K562 (cell line): ENCODE measurements at regions not wholly inside any gene's neighbourhood (a gene's known extent, or its start where the extent isn't known, plus 50 kb on each side); places are given as distances from the start of the nearest gene placed in this dataset.

Experiments used
- ATAC-seq: fragments of 200-7000 bp; cut with Tn5 transposase; 3 replicates; pipeline ENCODE4 v1.9.1; 2020; ENCODE audit warnings: moderate library complexity
- BruUV-seq: library from RNA; stranded (reverse); fragments of 400-500 nt; replicated peaks from 2 replicates; lab custom pipeline; 2021; lab: Mats Ljungman, UMichigan
- CTCF ChIA-PET: fragments of 300-600 bp; formaldehyde crosslinking; extraction: SDS; loops from one replicate; lab custom pipeline; 2021; ENCODE audit warnings: low intra/inter-chr PET ratio; lab: Yijun Ruan, JAX
- POLR2A ChIA-PET: fragments of 300-600, 350-650 bp; sonication (Branson Sonifier 250); formaldehyde crosslinking; extraction: SDS; loops from one replicate; lab custom pipeline; 2021; ENCODE audit warnings: antibody characterized with exemption, inconsistent platforms; lab: Yijun Ruan, JAX
- DNase-seq, 4 experiments: peaks; one replicate each; pipeline versions ENCODE4 v3.0.0 to v3.0.0-alpha.2; 2011 to 2018; ENCODE audit warnings: low spot score in 3 of 4, mixed read lengths in 3 of 4; ENCODE audit errors: extremely low read depth in 1 of 4
- FAIRE-seq: peaks from 2 replicates; lab custom pipeline; 2011; peaks lifted over from hg19 to GRCh38; lab: Jason Lieb, UNC
- H2AFZ ChIP-seq: 2 replicates; pipeline ENCODE4 v1.6.0; 2011; ENCODE audit warnings: low read depth, low read length, control low read depth, inconsistent platforms
- H3K27ac ChIP-seq: fragments of 200-600 bp; 3 replicates; pipeline ENCODE4 v1.8.0; 2011; ENCODE audit warnings: low read depth, mild to moderate bottlenecking, control low read depth, inconsistent platforms, low read length, moderate library complexity, mixed read lengths; ENCODE audit errors: extremely low read depth
- H3K27me3 ChIP-seq, 2 experiments: fragments of 300-600 bp in 1 of 2; 2 replicates in 1 of 2; 3 replicates in 1 of 2; pipeline versions ENCODE4 v1.6.0 to v1.8.0; 2011; ENCODE audit warnings: inconsistent platforms in 2 of 2, low read length in 2 of 2, mild to moderate bottlenecking in 1 of 2, mixed read lengths in 1 of 2, moderate library complexity in 1 of 2; ENCODE audit not compliant: control insufficient read depth in 2 of 2, insufficient read depth in 2 of 2
- H3K36me3 ChIP-seq: fragments of 300-600 bp; 3 replicates; pipeline ENCODE4 v1.8.0; 2011; ENCODE audit warnings: mild to moderate bottlenecking, low read length, inconsistent platforms; ENCODE audit not compliant: control insufficient read depth, insufficient read depth
- H3K4me1 ChIP-seq, 2 experiments: fragments of 200-600 bp in 1 of 2; replicated peaks in 1 of 2; 2 replicates in 1 of 2; 3 replicates in 1 of 2; pipeline versions ENCODE4 v1.5.1 to v1.8.0; 2011; ENCODE audit warnings: inconsistent platforms in 2 of 2, low read length in 2 of 2, mild to moderate bottlenecking in 1 of 2, mixed read lengths in 1 of 2, moderate library complexity in 1 of 2; ENCODE audit not compliant: control insufficient read depth in 2 of 2, insufficient read depth in 2 of 2
- H3K4me2 ChIP-seq: 2 replicates; pipeline ENCODE4 v1.6.1; 2011; ENCODE audit warnings: low read length, control low read depth, inconsistent platforms, mixed read lengths; ENCODE audit not compliant: insufficient read depth
- H3K4me3 ChIP-seq: fragments of 200-600 bp; sonication (generic), shearing (Covaris generic); 2 replicates; pipeline ENCODE4 v1.5.1; 2016; ENCODE audit warnings: control low read depth, inconsistent platforms
- H3K79me2 ChIP-seq: fragments of 200-600 bp; 3 replicates; pipeline ENCODE4 v1.8.0; 2011; ENCODE audit warnings: low read length, inconsistent platforms; ENCODE audit not compliant: control insufficient read depth, insufficient read depth
- H3K9ac ChIP-seq, 2 experiments: 2 replicates each; pipeline versions ENCODE4 v1.6.0 to v1.6.1; 2011; ENCODE audit warnings: low read depth in 2 of 2, low read length in 2 of 2, control low read depth in 1 of 2, inconsistent platforms in 1 of 2, mild to moderate bottlenecking in 1 of 2, mixed read lengths in 1 of 2; ENCODE audit not compliant: insufficient read depth in 1 of 2
- H3K9me1 ChIP-seq: one replicate; pipeline ENCODE4 v1.6.0; 2011; ENCODE audit warnings: inconsistent platforms, mild to moderate bottlenecking, low read length, moderate library complexity; ENCODE audit not compliant: control insufficient read depth, insufficient read depth
- H3K9me3 ChIP-seq: replicated peaks from 2 replicates; pipeline ENCODE4 v1.5.1; 2011; ENCODE audit warnings: low read depth, low read length, inconsistent platforms; ENCODE audit not compliant: control insufficient read depth, insufficient read depth
- H4K20me1 ChIP-seq: replicated peaks from 2 replicates; pipeline ENCODE4 v1.6.1; 2011; ENCODE audit warnings: low read length, inconsistent platforms, mixed read lengths; ENCODE audit not compliant: control insufficient read depth, insufficient read depth
- EHMT2 ChIP-seq: fragments of 450-650 bp; IDR thresholded peaks from 2 replicates; pipeline ENCODE4 v1.6.1; 2018; ENCODE audit warnings: antibody characterized with exemption
- LEF1 ChIP-seq: fragments of 450-650 bp; IDR thresholded peaks from 2 replicates; pipeline ENCODE4 v1.6.1; 2016; ENCODE audit warnings: mild to moderate bottlenecking
- RCOR1 ChIP-seq, 2 experiments: IDR thresholded peaks; 2 replicates each; pipeline ENCODE4 v1.6.1; 2012; ENCODE audit warnings: low read depth in 2 of 2, low read length in 2 of 2, borderline replicate concordance in 1 of 2, improper control_type of control experiment in 1 of 2
- RERE ChIP-seq: sonication (generic); formaldehyde crosslinking; IDR thresholded peaks from 2 replicates; pipeline ENCODE4 v1.8.0; 2023; ENCODE audit warnings: missing genetic modification reagents, mild to moderate bottlenecking, borderline replicate concordance
- ZHX1 ChIP-seq: fragments of 150-350 bp; conservative IDR thresholded peaks from 2 replicates; pipeline ENCODE4 v1.6.1; 2014; ENCODE audit warnings: low read length
- WGBS: fragments of 100-300 bp; shearing (Covaris generic); methylation state at CpG from one replicate; pipeline ENCODE4 v1.1.6; 2016; ENCODE audit warnings: low coverage, mixed read lengths; ENCODE audit not compliant: insufficient coverage; ENCODE audit errors: missing lambda C conversion rate; 5-methylcytosine and 5-hydroxymethylcytosine counted together
- in situ Hi-C: fragments of 300-500 bp; cut with MboI; formaldehyde crosslinking; loops from 4 replicates; pipeline ENCODE4 v1.15.0; 2018; ENCODE audit warnings: inconsistent platforms, mixed read lengths
- intact Hi-C: fragments of 100-400 bp; cut with micrococcal nuclease; formaldehyde crosslinking; loops from 2 replicates; pipeline ENCODE4 v1.14.2; 2022

GRCh38 chr2:188820576-188820975, 153.6 kb upstream of the COL3A1 start:
- intact Hi-C loops (no loop called here), in situ Hi-C loops (no loop called here)
- ATAC-seq (no peak), DNase-seq (no peak), FAIRE-seq (no peak)
- Histone ChIP-seq H3K4me1 (no peaks in the 10 kb centered on the region), H3K4me2 (no peak overlapping the region), H3K9me3 (no peaks in the 10 kb centered on the region), H4K20me1 (no peaks in the 10 kb centered on the region), H3K4me3 (no peak overlapping the region), H2AFZ (no peak overlapping the region), H3K9ac (no peak overlapping the region), H3K79me2 (no peaks in the 10 kb centered on the region), H3K27ac (no peak overlapping the region), H3K27me3 (no peaks in the 10 kb centered on the region), H3K36me3 (no peaks in the 10 kb centered on the region), H3K9me1 (no peaks in the 10 kb centered on the region)
- ChIA-PET CTCF (no interaction called here), POLR2A (no interaction called here)
- no peak for TF ChIP-seq RERE (CRISPR knock-in tag)
- TF ChIP-seq ZHX1: no peak
- TF ChIP-seq EHMT2: no peak
- no peak for TF ChIP-seq RCOR1 (IDR thresholded peaks at IDR 0.05; ENCODE audit: borderline replicate concordance in 1 of 2, low read depth in 2 of 2, low read length in 2 of 2)
- TF ChIP-seq LEF1: no peak
- no TSS peak for BruUV-seq
- WGBS: 0% methylated on average over 2 of the region's 2 CpGs
